Activated CD4-positive, alpha-beta T cell treated with anti-CD3 and anti-CD28 coated beads for 24 hours (primary cell): ENCODE measurements at regions not wholly inside any gene's neighbourhood (a gene's known extent, or its start where the extent isn't known, plus 50 kb on each side); places are given as distances from the start of the nearest gene placed in this dataset.

Experiments
- DNase-seq, 2 donors: peaks; one replicate each; pipeline ENCODE4 v3.0.0-alpha.2; 2020; ENCODE audit warnings: low read depth in 2 of 2

GRCh38 chr14:61625165-61625564 lies 70.1 kb upstream of the HIF1A start:
- no peak for DNase-seq

- no peak for DNase-seq
These were observed 67.7 kb upstream of the HIF1A start for GRCh38 chr14:61627612-61628011.

DNA sequence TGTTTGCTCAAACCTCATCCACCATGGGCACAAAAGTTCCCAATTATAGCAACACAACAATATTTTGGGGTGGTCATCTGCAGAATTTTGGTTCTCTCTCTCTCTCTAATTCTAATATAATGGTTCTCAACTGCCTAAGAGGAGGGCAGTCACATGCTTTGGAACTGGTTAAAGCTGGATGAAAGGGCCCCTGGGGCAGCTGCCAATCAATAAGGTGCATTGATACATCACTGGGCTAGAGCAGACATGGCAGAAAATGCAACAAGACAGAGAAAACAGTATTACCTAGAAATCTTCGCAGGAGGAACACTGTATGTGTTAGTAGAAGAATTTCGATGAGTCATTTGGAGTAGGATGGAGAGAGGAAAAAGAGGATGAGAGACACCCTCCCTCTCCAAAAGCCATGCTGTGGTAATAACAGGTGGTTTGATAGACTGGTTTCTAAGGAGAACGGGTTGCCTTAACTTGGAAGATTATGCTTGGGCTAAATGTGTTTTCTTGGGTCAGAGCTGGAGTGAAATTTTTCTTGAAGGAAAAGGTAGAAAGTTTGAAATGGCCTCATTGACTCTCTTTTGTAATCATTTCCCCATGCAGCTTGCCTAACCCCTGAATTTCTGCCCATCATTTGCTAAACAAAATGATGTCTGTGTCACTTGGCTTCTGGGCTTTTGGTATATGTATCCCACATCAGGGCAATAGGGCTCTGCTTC lies 67.1 kb upstream of the HIF1A start:
- no peak for DNase-seq

GRCh38 chr14:61630399-61631044 lies 64.8 kb upstream of the HIF1A start:
- DNase-seq = no peak

DNA sequence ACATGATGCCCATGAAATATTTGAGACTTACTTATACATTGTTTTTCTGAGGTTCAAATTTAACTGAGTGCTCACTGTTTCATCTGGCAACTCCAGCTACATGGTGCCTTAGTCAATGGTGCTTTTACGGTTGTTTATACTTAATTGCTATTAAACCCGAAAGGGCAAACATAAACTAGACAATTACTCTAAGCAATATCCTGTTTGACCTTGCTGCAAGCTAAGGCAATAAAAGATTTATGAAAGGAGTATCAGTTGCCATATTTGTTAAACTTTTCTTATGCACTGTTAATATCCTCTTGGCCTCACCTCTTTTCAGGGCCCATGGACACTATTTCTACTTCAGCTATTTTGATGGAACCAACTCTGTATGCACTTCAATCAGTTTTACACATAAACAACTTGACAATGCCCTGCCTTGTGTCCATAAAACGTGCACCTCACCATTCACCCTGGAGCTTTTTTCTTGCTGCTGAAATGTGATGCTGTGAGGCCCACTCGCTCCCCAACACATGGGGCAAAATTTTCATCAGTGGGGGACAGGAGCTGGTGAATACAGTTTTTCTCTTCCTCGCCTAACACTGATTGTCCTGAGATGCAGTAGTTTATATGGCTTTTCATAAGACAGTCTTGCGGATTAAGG lies 64.1 kb upstream of the HIF1A start:
- DNase-seq = no peak

DNA sequence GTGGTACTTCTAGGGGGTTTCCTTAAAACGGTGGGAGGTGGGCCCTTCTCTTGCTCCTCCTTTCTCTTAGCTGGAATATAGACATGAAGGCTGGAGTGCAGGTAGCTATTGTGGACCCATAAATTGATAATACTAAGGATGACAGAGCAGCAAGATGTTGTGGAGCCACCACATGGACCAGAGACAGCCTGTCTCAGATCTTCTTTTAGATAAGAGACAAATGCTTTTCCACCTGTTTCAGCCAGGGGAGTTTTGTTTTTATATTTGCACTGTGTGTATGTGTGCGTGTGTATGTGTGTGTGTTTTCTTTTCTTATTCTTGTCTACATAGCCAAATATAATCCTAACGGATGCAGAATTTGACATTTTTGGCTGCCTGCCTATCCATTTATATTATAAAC lies 62.9 kb upstream of the HIF1A start:
- DNase-seq = no peak

DNA sequence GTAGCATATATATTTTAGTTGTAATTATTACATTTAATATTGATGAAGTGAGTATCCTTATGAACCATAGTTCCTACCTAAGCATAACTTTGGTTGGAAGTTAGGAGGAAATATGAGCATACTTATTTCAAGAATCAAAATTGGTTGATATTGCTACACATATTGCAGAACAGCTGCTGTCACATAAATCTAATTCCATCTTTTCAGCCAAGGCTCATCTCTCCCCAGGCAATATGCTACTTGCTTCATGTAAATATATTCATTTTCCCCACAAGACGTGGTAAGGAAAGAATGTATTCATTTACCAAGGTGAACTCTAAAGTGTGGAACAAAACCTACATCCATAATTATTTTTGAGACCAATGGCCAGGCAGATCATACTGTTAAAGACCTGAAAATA lies 62.5 kb upstream of the HIF1A start:
- no peak for DNase-seq

DNA sequence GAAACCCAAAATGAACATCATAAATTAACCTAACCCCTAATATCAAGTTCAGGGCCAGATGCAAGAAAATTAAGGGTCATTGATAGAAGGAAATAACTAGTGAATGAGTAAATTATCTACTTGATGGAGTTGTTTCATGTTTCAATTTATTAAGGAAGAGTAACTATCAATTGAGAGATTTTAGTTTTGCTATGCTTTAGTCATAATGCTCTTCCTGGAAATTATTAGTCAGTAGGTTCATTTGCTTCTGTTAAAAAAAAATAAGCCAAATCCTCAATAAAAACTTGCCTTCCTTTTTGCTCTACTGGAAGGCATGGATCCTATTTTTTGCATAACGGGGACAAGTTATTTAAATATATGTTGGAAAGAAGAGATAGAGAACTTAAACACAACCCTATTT lies 59.0 kb upstream of the HIF1A start:
- DNase-seq = no peak

DNA sequence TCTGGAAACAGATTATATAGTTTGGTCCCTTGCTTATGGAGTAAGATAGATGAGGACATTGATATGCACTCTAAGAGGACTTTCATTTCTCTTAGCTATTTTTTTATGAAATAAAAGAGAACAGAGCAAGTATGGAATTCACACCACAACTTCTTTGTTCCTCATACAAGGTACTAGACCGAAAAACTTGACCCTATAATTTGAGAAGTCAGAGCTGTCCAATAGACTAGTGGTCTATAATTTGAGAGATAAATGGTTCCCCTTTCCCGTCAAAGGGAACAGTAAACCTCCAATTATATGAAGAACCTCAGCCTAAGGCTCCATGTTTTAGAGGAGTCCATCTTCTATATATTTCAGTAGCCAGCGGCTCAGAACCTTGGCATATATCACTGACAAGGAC lies 58.5 kb upstream of the HIF1A start:
- no peak for DNase-seq

DNA sequence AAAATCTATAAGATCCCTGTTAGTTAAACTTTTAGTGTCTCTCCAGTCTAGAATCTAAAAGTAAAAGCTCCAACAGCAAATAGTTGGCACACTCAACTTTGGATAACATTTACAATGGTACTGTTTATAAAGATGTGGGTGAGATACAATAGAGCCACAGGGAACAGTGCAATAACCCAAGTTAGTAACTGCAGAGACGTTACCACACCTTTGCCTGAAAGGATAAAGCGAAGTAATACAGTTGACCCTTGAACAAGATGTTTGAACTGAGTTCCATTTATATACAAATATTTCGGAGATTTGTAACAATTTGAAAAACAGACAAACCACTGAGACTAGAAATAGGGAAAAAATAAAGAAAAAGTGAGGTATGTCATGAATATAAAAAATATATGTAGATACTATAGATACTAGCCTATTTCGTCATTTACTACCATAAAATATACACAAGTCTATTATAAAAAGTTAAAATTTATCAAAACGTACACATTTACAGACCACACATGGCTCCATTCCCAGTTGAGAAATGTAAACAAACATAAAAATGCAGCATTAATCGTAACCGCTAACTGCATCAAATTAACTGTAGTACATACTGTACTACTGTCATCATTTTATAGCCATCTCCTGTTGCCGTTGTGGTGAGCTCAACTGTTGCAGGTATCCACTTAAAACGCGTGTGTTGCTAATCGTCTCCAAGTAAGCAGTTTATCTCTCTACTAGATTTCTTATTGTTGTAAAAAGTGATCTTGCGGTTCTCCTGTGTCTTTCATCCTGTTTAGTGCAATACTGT lies 56.5 kb upstream of the HIF1A start:
- no peak for DNase-seq

GRCh38 chr14:61640158-61641136 lies 54.9 kb upstream of the HIF1A start:
- DNase-seq = no peak

GRCh38 chr14:61641914-61642613 lies 53.2 kb upstream of the HIF1A start:
- DNase-seq = no peak

DNA sequence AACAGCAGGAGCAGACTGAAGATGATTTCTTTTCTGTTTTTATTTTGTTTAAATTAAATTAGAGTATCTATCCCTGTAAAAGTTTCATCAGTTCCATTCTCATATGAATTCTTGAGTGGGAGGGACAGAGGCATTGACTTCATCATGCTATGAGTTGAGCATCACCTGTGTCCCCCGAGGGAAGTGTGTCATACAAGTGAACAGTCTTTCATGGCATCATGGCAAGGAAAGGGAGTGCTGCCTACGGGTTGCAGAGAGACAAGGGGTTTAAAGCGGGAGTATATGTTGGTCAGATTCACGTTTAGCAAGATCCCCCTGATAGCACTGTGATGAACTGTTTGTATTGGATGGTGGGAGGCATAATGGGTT lies 52.7 kb upstream of the HIF1A start:
- no peak for DNase-seq

DNA sequence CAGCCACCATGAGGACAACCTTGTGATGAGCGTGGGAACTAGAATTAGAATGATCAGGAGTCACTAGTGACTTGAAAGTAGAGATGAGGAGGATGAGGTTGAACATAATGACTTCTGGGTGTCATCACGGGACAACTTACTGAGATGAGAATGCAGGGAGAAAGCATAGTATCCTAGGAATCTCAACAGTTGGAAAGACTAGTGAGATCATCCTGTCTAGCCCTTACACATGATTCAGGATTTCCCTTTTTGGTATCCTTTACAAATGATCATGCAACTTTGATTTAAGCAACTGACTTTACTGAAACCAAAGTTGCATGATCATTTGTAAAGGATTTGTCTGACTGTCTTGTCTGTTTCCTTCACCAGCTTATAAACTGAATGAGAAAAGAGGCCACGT lies 51.8 kb upstream of the HIF1A start:
- no peak for DNase-seq

GRCh38 chr14:61644175-61644574 lies 51.1 kb upstream of the HIF1A start:
- DNase-seq = no peak

DNA sequence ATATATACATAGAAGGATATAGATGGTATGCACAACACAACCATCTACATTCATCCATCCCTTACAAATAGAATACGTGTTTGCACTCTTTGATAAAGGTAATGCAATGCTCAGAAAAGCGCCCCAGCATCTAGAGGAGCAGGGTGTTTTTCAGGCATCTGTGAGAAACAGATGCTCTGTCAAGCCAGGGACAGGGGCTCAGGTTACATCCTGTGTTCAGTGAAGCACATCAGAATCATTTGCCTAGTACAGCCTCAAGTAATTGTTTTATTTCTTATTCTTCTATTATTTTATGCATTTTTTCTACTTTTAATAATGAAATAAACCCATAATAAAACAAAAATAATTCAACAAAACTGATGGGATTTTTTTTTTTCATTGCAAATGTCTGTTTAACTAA lies 50.5 kb upstream of the HIF1A start:
- DNase-seq = no peak

DNA sequence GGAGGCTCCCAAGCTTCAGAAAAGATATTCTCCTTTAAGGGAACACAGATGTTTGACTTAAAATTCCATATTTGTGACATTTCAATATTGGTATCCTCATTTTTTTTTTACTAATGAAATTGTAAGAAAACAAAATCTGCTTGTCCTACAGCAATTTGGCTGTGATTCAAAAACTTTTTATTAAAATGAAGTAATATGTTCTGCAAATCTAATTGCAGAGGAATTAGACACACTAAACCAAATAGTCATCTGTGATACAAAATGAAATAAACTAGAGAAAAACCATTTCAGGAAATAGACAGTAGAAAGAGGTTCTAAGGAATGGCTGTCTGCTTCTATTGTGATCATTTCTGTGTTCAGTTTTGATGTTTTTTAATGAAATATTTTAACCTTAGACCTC lies 50.1 kb upstream of the HIF1A start:
- DNase-seq = no peak
